Mucosa of gallbladder (tissue), 1 donor: ENCODE measurements at regions not wholly inside any gene's neighbourhood (a gene's known extent, or its start where the extent isn't known, plus 50 kb on each side); places are given as distances from the start of the nearest gene placed in this dataset.
"Not testable (repeated sequence)": the region's sequence is repeated elsewhere in the genome, so short reads cannot be mapped to it uniquely, and the experiment has no call there.

ENCODE experiments used
- DNase-seq: peaks from one replicate; pipeline ENCODE4 v3.0.0-alpha.2; 2020; ENCODE audit warnings: low spot score
- donor health status: DM: no; HTN: no; CAD: no.

DNA sequence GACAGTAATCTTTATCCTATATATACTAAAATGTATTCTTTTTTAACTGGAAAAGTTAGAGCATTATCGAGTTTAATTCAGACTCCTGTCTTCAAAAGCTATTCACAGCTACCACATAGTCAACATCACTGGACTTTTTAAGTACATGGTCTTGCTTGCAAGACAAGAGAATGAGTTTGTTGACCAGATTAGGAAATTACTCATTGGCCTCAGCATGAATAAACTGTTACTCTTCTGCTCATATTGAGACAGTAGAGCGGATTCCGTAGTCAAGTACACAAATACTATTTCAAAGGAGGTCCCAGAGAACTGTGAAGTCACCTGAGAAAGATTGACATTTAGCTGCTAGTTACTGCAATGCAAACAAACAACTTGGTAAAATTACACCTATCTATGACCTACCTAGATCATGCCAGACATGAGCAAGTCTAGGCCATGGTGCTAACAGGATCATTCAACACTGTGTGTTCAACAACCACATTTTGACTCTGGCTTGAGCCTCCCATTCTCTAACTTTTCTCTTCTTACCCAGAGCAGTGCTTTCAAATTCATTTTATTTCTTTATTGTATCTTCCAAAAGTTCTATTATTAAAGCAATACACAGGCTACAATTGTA, 280.9 kb downstream of the NEBL start:
- no peak for DNase-seq

DNA sequence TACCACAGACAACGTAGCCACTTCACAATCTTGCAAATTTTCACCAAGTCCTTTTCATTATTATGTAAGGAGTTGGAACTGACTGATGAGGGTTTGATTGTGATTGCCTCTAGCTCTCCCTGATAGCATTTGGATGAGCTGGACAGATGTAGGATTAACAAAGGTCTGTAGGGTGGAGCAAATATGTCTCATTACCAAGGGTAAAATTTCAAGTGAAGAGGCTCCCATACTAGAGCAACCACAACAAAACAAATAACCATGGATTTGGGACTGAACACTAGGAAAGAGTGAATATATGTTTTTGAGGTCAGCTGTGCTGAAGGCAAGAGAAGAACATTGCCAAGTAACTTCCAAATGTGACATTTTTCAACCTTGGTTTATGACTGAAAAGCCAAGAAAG, 281.7 kb downstream of the NEBL start:
- no peak for DNase-seq

DNA sequence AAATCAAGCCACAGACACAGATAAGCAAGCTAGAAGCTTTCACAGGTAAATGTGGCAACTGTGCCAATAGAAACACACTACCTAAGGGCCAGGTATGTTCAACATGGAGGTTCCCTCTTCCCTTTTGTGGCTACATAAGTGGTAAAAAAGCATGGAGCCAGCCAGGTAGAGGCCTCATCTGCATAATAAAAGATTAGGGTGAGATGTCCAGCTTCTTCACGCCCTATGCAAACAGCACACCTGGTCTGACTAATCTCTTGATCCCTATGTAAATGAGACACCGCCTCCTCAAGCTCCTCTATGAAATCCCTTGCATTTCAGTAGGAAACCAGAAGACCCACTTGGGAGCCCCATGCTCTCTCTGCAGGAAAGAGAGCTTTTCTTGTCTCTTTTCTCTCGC, 282.2 kb downstream of the NEBL start:
- no peak for DNase-seq

DNA sequence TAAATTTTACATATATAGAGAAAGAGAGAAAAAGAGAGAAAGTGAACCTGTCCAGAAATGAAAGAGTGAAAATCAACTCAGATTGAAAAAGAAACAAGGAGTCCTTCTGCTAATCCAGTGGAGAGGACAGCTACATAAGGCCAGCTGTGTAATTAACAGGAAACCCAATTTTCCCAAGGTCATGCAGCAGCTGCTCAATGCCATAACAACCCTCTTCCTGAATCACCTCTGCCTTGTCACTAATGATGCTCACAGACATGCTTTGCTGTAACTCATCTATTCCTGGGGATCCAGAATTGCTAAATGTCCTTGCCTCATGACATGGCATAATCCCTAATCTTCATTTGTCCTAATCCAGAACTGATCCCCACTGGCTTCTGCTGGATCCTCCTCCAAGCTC, 288.6 kb downstream of the NEBL start:
- no peak for DNase-seq

DNA sequence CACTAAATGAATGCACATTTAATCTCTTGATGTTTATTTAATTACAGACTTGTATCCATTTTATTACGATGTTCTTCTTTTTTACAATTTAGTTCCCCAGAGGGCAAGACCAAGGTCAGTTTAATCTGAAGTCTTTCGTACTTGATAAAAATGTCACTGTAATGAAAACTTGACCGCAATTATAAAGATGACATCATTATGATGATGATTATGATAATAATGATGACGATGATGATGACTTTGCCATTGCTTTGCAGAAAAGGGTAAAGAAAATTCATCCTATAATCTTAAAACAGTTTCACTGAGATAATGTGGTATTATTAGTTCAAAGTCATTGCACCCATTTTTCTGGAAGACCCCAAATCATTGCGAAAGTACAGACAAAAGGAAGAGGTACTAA, 290.1 kb downstream of the NEBL start:
- no peak for DNase-seq

DNA sequence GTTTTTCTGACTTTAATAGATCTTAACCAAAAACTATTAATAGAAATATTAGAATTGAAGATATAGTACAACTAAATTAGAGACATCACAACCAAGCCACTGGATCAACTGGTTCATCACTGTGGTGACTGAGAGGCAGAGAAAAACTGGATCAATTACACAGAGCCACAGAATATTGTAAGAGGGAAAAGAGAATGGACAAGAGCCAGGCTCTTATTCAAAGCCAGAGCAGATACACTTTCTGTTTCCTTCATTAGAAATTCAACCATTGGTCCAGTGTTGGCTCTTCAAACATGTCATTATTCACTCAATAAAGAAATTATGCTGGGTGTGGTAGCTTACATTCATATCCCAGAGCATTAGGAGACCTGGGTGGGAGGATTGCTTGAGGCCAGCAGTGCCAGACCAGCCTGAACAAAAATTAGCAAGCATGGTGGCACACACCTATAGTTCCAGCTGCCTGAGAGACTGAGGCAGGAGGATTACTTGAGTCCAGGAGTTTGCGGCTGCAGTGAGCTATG, 295.1 kb downstream of the NEBL start:
- no peak for DNase-seq

DNA sequence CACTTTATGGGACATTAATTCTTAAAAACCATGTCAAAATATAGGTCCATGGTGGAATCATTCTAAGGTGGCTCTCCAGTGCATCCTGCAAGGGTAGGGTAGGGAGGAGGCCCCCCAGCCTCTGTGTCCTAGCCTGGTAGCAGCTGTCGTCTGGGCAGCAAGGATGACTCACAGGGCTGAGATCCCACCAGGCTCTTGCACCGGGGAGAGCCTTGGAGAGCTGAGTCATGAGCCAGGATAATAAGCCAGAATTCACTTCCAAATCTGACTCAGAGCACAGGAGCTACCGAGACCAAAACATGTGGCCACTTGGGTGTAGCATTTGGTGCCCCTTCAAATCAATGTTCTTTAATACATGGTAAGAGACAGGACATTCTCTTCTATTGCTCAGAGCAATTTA, 298.5 kb downstream of the NEBL start:
- no peak for DNase-seq

DNA sequence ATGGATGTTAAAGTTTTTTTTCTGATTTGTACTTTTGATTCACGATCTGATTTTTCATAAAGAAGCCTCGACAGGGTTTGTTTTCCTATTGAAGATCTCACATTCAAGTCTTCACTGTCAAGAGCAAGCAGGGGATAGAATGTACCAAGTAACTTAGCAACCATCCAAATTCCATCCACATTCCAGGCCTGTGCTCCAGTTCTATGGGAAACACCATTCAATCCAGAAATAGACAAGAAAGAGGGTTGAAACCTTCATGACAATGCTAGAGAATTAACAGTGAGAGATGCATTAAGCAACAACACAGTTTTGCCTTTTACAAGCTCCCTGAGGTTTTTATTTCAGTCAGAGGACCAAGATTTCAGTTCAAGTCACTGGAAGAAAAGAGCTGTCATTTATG, 300.2 kb downstream of the NEBL start:
- DNase-seq = no peak

DNA sequence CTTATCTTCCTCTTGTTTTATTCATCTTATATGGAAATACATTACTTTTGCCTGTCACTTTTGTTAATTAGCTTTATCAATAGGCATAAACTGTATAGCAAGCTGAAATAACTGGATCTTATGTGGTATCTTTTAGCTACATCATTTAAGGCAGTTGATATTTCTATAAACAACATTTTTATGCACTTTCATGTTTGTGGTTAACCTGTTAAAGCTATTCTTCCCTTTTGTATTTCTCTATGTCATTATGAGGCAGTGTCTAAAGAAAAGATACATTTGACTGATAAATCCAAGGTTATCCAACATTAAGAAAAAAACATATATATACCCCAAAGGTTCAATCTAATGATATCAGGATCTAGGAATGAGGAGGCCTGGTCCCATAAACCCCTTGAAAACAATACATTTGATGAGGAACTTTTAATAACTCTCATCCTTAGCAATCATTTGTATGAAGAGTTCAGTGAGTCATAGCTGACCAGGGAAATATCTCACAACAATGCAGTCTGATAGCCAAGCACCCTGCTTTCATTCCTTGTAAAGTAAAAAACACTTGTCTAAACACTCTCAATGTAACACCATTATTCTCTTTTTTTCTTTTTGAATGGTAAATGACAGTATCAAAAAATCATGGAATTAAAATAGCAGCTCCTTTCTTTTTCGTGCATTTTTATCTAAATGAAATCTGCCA, 300.9 kb downstream of the NEBL start:
- no peak for DNase-seq

DNA sequence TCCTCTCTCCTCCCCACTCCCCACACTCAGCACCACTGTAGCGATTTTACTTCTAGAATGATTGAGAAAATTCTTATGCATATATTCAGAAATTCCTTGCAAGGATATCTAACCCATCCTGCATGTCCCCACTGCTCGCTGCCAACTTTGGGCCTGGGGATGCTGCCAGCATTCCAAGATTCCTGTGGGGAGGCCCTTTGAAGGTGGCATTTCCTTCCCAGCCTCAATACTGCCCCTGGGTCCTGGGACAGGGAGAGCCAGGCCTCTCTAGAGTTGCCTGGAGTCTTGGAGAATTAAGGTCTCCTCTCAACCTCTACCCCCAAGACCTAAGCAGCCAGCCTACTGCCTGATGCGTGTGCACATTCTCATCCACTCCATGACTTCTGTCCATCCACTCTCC, 303.5 kb downstream of the NEBL start:
- no peak for DNase-seq

DNA sequence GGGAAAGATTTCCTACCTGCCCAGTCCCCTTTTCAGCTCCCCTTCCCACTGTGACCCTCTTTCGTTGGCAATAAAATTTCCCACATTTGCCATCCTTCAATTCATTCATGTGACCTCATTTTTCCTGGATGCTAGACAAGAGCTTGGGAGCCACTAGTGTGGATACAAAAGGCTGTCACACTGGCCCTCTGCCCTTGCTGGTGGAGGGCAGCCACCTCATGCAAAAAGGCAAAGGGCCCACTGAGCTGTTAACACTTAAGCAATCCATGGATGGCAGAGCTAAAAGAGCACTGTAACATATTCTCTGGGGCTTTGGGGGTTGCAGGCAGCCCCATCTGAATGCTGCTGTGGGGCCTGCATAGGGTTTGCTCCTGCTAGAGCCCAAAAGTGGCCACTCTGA, 315.1 kb downstream of the NEBL start:
- DNase-seq = no peak

DNA sequence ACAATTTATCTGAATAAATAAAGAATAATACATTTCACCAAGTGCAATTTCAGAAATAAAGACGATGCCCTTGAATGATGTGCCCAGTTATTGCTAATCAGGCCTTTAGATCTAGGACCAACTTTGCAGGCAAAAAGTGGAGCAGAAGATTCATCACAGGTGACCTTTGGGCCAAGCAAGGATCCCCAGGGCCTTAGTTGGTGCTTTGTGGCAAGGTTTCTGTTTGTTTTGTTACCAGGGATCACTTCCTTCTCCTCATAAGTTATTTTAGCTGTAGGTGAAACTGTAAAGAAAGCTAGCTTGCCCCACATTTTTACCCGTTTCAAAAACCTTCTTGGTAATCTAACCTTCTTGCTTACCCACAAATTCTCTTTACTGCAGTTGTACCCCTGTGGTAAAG, 323.2 kb downstream of the NEBL start:
- DNase-seq = no peak

DNA sequence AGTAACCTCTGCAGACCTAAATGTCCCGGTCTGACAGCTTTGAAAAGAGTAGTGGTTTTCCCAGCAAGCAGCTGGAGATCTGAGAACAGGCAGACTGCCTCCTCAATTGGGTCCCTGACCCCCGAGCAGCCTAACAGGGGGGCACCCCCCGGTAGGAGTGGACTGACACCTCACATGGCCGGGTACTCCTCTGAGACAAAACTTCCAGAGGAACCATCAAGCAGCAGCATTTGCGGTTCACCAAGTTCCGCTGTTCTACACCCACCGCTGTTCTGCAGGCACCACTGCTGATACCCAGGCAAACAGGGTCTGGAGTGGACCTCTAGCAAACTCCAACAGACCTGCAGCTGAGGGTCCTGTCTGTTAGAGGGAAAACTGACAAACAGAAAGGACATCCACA, 341.1 kb downstream of the NEBL start:
- not testable (repeated sequence) for DNase-seq

DNA sequence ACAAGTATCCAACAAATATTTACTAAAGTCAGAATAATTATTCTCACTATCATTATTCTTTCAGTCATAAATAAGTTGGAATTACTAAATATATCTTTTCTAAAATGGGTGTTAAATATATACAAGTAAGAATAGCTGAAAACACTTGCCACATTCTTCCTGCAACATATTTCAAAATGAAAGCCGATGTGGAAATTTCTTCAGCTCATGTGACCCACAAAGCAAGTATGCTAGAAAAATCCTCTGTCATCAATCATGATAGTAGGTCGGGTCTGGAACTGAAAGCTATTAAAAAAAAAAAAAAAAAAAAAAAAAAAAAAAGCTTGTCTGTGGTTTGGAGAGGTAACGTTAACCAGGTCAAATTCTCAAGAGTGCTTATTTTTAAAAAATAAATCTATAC, 344.7 kb downstream of the NEBL start:
- no peak for DNase-seq

DNA sequence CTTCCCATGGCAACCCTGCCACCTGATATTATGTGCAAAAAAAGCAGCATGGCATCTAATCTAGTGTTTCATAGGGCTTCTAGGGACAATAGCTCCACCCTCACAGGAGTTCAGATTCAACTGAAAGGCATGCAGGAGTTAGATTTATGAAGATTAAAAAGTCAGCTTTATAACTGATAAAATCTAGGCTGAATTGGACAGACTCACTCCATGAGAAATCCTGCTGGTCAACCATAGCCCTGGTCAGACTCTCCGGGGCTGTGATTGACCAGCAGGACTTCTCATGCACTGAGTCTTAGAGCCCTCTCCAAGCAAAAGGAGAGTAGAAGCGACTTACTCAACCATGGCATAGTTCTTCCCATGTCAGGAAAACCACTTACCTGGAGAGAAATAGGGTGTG, 345.4 kb downstream of the NEBL start:
- DNase-seq = no peak

DNA sequence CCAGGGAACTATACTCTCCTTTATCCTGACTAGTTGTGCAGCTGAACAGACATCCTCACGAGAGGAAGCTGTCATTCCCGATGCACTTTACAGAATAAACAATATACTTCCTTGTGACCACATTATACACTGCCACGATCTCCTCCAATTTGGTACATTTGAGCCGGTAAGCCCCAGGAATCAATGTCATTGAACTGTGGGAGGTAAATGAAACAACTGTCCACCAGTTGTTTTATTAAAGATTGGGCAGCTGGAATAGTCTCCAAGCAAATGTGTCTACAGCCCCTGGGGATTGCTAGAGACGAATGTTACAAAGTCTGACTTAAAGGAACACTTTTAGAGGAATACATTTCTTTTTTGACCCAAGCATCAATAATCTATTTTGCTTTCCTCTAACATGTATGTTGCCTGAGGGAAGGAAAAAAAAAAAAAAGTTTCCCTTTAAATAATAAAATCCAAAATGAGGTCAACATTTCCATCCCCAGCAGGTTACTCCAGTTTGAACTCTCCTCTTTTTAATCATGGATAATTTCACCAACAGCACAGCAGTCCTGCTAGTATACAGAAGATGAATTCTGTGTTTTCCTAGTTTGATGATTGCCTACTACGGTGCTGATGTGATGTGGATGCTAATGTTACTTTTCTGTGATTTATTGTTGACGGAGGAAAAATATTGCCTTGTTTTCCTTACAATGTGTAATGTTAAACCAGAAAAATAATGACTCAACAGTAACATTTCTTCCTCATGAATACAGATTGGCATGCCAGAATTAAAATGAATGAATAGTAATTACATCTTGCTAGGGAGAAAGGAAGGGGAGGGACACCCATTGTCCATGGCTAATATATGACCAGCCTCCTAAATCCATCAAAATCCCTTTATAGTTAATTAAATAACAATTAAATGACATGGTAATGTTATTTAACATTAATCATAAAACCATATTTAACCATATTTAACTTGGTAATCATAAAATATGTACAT, 360.9 kb downstream of the NEBL start:
- DNase-seq = no peak

DNA sequence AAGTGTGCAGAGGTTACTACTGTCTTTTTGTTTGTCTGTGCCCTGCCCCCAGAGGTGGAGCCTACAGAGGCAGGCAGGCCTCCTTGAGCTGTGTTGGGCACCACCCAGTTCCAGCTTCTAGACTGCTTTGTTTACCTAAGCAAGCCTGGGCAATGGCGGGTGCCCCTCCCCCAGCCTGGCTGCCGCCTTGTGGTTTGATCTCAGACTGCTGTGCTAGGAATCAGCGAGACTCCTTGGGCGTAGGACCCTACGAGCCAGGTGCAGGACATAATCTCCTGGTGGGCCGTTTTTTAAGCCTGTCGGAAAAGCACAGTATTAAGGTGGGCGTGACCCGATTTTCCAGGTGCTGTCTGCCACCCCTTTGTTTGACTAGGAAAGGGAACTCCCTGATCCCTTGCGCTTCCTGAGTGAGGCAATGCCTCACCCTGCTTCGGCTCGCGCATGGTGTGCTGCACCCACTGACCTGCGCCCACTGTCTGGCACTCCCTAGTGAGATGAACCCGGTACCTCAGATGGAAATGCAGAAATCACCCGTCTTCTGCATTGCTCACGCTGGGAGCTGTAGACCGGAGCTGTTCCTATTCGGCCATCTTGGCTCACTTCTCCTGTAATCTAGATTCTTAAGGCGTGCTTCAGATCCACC, 365.7 kb downstream of the NEBL start:
- DNase-seq = not testable (repeated sequence)

DNA sequence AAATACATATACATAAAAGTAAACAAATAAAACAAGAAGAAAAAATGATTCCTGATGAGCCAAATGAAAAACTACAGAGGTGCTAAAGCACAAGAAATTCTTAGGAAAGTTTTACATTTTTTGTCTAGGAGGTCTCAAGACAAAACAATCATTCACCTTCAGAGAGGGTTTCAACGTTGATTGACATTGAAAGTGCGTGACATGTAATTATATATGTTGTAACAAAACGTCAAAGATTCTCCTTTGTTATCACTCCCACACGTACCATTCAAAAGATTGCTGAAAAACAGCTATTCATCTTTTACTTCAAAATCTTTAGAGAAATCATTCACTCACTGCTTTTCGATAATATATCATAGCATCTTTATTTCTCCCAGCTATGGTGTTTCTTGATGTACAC, 375.9 kb downstream of the NEBL start:
- no peak for DNase-seq

DNA sequence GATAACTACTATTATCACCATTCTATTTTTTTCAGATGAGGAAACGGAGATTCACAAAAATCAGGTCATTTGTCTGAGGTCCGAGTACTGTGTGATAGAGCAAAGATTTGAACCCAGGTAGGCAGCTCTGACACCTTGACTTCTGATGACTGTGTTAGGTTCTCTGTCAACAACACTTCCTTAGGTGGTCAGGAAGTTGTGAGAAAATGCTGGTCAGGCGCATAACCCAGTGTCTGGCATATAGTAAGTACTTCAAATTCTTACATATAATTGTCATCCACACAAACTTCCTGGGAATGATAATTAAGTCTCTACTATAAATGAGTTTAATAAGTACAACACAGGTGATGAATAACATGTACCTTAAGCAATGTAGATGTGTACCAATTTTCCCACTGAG, 381.5 kb downstream of the NEBL start:
- DNase-seq = no peak

DNA sequence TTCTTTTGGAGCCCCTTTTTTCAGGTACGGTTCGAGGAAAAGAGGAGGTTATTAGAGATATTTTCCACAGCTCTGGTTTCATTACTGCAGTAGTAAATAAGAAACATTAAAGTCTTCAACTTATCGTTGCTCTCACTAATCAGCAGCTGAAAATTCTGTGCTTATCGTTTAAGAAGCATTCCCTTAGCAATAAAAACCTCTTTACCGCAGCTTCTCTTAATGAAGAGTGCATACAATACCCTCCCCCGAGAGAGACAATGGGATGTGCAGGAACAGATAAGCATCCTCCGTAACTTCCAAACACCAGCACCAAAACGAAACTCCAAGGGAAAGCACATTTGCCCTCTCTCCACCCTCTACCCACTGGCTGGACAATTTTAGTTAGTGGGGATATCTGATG, 384.5 kb downstream of the NEBL start:
- DNase-seq = no peak

DNA sequence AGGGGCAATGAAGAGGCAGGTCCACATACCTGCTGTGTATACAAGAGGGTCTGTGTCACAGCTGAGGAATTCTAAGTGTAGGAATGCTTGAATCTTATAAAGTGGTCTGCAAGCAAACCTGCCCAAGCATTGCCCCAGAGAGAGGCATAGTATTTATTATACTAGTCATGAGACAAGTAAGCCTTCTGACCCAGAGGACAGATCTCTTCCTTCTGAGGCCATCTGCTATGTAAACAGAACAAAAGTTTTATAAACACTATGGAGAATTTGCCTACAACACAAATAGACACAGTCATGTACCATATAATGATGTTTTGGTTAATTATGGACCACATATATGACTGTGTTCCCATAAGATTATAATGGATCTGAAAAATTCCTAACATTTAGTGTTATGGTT, 388.2 kb downstream of the NEBL start:
- no peak for DNase-seq
